NT2/D1 (cell line): ENCODE measurements at regions not wholly inside any gene's neighbourhood (a gene's known extent, or its start where the extent isn't known, plus 50 kb on each side); places are given as distances from the start of the nearest gene placed in this dataset.

Source experiments
- YY1 ChIP-seq: IDR thresholded peaks from 2 replicates; pipeline ENCODE4 v1.6.1; 2011; ENCODE audit not compliant: insufficient read length, insufficient read depth
- ZNF274 ChIP-seq: IDR thresholded peaks from 2 replicates; pipeline ENCODE4 v1.6.1; 2011; ENCODE audit warnings: mild to moderate bottlenecking, low read depth, low read length

- TF ChIP-seq YY1: no peak
- TF ChIP-seq ZNF274: no peak
Observed at GRCh38 chr12:46958053-46958452, 121.4 kb upstream of the PCED1B start.
